ENCODE measurements at regions not wholly inside any gene's neighbourhood (a gene's known extent, or its start where the extent isn't known, plus 50 kb on each side); places are given as distances from the start of the nearest gene placed in this dataset.

GRCh38 chr7:42403831-42404230 is 166.8 kb upstream of the GLI3 start (continued):
- TF ChIP-seq BCL11A (IDR thresholded peaks at IDR 0.05; ENCODE audit: low read depth in 2 of 2, low read length in 2 of 2) (no peak), TAF1 (IDR thresholded peaks at IDR 0.05; ENCODE audit: low read depth, low read length) (no peak), PHF8 (conservative IDR thresholded peaks at IDR 0.05; ENCODE audit: low read depth, low read length) (no peak)

Measured in H1 (cell line).